WI38 (cell line): ENCODE measurements at regions not wholly inside any gene's neighbourhood (a gene's known extent, or its start where the extent isn't known, plus 50 kb on each side); places are given as distances from the start of the nearest gene placed in this dataset.

Source experiments
- H3K4me3 ChIP-seq: 2 replicates; pipeline ENCODE4 v1.5.1; 2011; ENCODE audit warnings: low read depth, mild to moderate bottlenecking, control low read depth, low read length
- TF ChIP-seq, protein P1 (sequence below): IDR thresholded peaks from 2 replicates; pipeline ENCODE4 v1.5.1; 2012; ENCODE audit warnings: low read depth, mild to moderate bottlenecking, control low read depth, low read length

DNA sequence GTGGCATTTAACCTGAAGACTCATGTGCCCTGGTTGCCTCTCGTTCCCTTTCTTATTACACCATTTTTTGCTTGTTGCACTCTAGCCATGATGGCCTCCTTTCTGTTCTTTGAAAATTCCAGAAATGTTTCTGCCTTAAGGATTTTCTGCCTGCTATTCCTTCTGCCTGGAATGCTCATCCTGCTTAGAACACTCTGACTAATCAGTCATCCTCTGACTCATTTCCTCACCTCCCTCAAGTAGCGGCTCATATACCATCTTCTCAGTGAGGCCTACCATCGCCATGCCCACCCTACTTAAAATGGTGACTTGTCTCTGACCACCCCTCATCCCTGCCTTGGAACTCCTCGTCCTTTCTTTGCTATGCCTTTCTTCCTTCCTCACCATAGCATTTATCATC is 68.8 kb downstream of the KIF4B start:
- TF ChIP-seq, protein P1, sequence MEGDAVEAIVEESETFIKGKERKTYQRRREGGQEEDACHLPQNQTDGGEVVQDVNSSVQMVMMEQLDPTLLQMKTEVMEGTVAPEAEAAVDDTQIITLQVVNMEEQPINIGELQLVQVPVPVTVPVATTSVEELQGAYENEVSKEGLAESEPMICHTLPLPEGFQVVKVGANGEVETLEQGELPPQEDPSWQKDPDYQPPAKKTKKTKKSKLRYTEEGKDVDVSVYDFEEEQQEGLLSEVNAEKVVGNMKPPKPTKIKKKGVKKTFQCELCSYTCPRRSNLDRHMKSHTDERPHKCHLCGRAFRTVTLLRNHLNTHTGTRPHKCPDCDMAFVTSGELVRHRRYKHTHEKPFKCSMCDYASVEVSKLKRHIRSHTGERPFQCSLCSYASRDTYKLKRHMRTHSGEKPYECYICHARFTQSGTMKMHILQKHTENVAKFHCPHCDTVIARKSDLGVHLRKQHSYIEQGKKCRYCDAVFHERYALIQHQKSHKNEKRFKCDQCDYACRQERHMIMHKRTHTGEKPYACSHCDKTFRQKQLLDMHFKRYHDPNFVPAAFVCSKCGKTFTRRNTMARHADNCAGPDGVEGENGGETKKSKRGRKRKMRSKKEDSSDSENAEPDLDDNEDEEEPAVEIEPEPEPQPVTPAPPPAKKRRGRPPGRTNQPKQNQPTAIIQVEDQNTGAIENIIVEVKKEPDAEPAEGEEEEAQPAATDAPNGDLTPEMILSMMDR = no peak

DNA sequence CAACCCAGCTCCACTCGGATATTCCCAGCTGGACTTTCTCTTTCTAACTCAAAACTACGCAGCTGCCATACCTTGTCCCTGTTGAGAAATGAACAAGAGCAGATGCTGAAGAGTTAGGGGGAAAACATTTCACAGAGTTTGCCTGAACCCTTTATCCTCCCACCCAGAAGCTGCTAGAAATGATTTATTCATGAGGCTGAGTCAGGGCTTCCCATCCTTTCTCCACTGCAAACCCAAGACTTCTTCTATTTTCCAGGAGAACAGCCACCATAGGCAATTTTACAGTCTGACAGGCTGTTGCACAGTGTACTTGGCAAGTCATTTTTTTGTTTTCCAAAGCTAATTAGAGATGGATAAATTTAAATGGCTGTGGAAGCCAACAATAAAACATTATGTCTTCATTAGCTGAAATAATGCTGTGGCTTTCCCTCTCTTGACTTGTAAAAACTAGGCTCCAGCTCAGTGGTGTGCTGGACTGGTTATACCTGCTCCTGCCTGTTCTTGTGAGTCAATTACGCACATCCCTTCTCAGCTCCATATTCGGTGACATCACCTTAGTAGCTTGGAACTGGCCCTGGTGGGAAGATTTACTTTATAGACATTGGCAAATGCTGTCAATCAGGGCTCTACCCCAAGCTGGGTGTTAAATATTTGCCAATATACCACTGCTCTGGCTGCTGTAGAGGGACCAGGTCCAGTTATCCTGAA is 71.9 kb downstream of the KIF4B start:
- H3K4me3 ChIP-seq = no peak overlapping the region
- TF ChIP-seq, protein P1 = no peak

More for the DNA sequence above, 68.8 kb downstream of the KIF4B start:
- no peak overlapping the region for H3K4me3 ChIP-seq

DNA sequence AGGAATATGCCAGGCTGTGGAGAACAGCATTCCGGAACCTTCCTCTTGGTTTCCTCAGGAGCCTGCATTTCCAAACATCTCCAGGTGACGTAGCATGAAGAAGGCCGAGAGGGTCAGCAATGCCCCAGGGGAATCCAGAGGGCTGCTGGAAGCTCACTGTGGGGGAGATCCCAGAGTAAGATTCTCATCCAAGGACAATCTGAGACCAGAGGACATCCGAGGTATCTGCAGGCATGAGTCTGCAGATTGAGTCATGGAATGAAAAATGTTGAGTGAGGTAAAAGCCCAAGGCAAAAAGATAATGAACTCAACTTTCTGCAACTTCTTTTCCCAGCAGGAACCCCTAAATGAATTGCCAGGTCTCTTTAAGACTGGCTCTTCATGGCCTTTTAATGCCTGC is 73.5 kb downstream of the KIF4B start:
- TF ChIP-seq, protein P1 = no peak
- no peak overlapping the region for H3K4me3 ChIP-seq

DNA sequence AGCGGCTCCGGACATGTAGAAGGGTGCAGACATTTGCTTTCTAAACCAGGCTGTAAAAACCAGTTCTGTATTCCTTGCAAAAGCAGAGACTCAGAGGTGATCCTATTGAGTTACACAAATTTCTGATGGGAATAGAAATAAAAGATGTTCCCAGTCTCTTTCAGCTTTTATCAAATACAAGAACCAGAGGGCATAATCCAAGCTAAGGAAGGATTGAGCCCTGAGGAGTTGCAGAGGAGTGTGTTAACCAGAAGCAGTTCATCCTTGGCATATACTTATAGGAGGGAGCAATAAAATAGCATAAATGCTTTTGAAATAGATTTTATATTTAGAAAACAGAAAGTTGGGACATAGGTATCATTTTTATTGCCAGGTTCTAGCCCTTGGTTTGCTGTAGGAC is 75.3 kb downstream of the KIF4B start:
- TF ChIP-seq, protein P1 = no peak

DNA sequence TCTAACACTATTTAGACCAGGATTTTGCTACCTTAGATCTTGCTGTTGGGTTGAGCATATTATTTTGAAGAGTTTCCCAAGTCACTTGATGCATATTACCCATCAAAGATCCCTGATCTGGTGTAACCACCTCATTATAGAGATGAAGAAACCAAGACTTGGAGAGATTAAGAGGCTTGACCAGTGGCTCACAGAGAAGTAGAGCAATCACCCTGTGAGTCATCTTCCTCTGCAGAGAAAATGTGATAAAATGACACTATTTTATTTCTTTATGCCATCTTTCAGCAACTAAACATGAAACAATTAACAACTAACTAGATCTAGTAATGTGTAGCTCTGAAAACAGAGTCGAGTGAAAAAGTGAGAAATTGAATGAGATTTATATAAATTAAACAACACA is 76.1 kb downstream of the KIF4B start:
- TF ChIP-seq, protein P1 = no peak
- H3K4me3 ChIP-seq = no peak overlapping the region

More for the DNA sequence above, 75.3 kb downstream of the KIF4B start:
- no peak overlapping the region for H3K4me3 ChIP-seq

DNA sequence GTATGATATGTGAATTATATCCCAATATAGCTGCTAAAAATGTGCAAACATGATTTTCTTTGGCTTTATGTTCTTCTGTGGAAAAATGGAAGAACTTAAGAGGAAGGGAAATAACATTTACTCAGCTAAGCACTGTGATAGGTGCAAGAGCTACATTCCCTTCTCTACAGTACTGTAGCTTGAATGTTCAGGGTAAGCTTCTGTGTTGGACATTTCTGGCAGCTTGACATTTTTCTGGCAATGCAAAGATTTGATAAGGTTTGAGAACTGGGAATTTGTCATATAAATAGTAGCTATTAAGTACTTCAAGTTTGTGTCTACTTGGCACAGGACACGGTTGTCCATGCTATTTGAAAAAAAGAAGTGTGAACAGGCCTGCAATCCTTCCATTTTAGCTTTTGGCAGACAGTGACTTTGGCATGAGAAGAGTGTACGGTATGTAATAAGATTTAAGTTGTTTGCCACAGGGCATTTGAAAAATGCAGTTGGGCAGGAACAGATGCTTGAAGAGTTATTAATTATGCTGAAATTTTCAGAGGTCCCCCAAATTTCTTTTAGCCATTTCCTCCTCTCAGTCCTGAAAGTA is 77.6 kb downstream of the KIF4B start:
- TF ChIP-seq, protein P1 = no peak
- H3K4me3 ChIP-seq = no peak overlapping the region
